ENCODE measurements at regions not wholly inside any gene's neighbourhood (a gene's known extent, or its start where the extent isn't known, plus 50 kb on each side); places are given as distances from the start of the nearest gene placed in this dataset.

GRCh38 chr1:17891205-17892110 lies 136.3 kb downstream of the ACTL8 start:
- no peaks in the 10 kb centered on the region for H3K9me3 ChIP-seq (replicated peaks)
- peaks cover 15% of the 10 kb centered on the region for H3K27me3 ChIP-seq
- no peak for DNase-seq
- no peaks in the 10 kb centered on the region for H3K4me1 ChIP-seq
- no peak overlapping the region for H3K27ac ChIP-seq
- no peaks in the 10 kb centered on the region for H3K36me3 ChIP-seq
- H3K4me3 ChIP-seq, result no peak overlapping the region

- no peaks in the 10 kb centered on the region for H3K36me3 ChIP-seq
- no peak for DNase-seq
- peaks cover 15% of the 10 kb centered on the region; the same call in 1 of the 2 replicates for H3K27me3 ChIP-seq
- H3K4me1 ChIP-seq, result no peaks in the 10 kb centered on the region
- no peak overlapping the region for H3K27ac ChIP-seq
- H3K4me3 ChIP-seq, result no peak overlapping the region
- H3K9me3 ChIP-seq (replicated peaks), result no peaks in the 10 kb centered on the region
Measured at GRCh38 chr1:17892225-17892624, 137.1 kb downstream of the ACTL8 start.

GRCh38 chr1:17892851-17893250 lies 137.7 kb downstream of the ACTL8 start:
- DNase-seq, result no peak
- Histone ChIP-seq H3K4me1 (no peaks in the 10 kb centered on the region), H3K27me3 (peaks cover 15% of the 10 kb centered on the region; the same call in 1 of the 2 replicates), H3K27ac (no peak overlapping the region), H3K36me3 (no peaks in the 10 kb centered on the region), H3K4me3 (no peak overlapping the region), H3K9me3 (replicated peaks) (no peaks in the 10 kb centered on the region)

DNA sequence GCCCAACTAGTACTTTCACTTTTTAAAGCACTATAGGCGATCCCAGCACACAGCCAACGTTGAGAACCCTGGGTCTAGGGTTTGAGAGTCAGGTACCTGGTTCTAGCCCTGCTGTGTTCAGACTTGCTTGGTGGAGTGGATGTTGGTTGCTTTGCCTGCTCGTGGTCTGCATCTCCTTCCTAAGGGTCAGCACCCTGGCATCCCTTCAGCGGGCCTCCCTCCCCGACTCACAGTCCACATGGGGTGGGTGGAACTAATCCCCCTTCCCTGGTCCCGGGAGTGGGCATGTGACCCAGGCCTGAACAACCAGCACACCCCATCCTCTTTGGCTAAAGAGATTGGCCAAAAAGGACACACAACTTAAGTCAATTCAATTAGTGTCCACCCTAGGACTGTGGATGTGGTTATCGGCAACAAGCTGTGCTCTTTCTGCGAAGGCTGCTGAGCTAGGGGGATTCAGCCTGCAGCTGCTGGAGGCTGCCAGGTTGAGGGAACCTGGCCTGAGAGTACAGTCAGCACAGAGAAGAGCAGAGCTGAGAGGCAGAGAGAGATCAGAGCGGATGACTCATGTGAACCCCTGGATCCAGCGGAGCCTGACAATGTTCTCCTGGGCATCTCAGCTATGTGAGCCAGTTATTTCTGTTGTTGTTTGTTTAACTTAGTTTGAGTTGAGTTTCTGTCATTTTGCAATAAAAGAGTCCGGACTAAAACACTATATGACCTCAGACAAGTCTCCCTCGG lies 138.9 kb downstream of the ACTL8 start:
- Histone ChIP-seq H3K27me3 (peaks cover 11% of the 10 kb centered on the region; the same call in 1 of the 2 replicates), H3K9me3 (replicated peaks) (no peaks in the 10 kb centered on the region), H3K4me3 (no peak overlapping the region), H3K27ac (no peak overlapping the region), H3K4me1 (no peaks in the 10 kb centered on the region), H3K36me3 (no peaks in the 10 kb centered on the region)
- no peak for DNase-seq

- Histone ChIP-seq H3K4me1 (no peaks in the 10 kb centered on the region), H3K27me3 (peaks cover 6% of the 10 kb centered on the region; the same call in 1 of the 2 replicates)
- DNase-seq, result no peak
Measured at GRCh38 chr1:17895401-17895800, 140.3 kb downstream of the ACTL8 start.

DNA sequence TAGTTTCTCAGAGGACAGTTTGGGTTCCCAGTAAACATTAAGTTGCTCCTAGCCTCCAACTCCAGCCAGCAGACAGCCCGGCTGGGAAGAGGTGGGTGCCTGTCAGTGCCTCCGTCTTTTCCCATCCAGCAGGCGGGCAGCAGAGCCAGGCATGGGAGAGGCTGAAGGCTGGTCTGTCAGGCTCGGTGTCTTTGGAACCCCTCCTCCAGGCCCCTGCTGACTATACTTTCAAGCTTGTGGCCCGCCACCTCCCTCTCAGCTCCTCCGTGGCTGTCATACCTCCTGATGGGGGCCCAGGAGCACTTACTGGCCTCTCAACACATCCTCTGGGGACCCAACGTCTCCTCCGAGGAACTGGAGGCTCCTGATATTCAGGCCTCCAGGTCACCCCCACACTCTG lies 140.9 kb downstream of the ACTL8 start:
- Histone ChIP-seq H3K4me1 (no peaks in the 10 kb centered on the region), H3K9me3 (replicated peaks) (no peaks in the 10 kb centered on the region), H3K4me3 (no peak overlapping the region), H3K27me3 (peaks cover 6% of the 10 kb centered on the region; the same call in 1 of the 2 replicates), H3K36me3 (no peaks in the 10 kb centered on the region), H3K27ac (no peak overlapping the region)
- no peak for DNase-seq

More at GRCh38 chr1:17895401-17895800, 140.3 kb downstream of the ACTL8 start:
- Histone ChIP-seq H3K27ac (no peak overlapping the region), H3K9me3 (replicated peaks) (no peaks in the 10 kb centered on the region), H3K4me3 (no peak overlapping the region), H3K36me3 (no peaks in the 10 kb centered on the region)

GRCh38 chr1:17903386-17903785 lies 148.3 kb downstream of the ACTL8 start:
- H3K27me3 ChIP-seq, result peaks cover 4% of the 10 kb centered on the region; the same call in 1 of the 2 replicates
- no peaks in the 10 kb centered on the region for H3K4me1 ChIP-seq
- no peak overlapping the region for H3K4me3 ChIP-seq

GRCh38 chr1:17904290-17904689 lies 149.2 kb downstream of the ACTL8 start:
- Histone ChIP-seq H3K27me3 (peaks cover under 1% of the 10 kb centered on the region; the same call in 1 of the 2 replicates), H3K4me1 (no peaks in the 10 kb centered on the region), H3K4me3 (no peak overlapping the region), H3K9me3 (replicated peaks) (no peaks in the 10 kb centered on the region), H3K27ac (no peak overlapping the region), H3K36me3 (no peaks in the 10 kb centered on the region)
- DNase-seq, result no peak

More at GRCh38 chr1:17903386-17903785, 148.3 kb downstream of the ACTL8 start:
- Histone ChIP-seq H3K9me3 (replicated peaks) (no peaks in the 10 kb centered on the region), H3K36me3 (no peaks in the 10 kb centered on the region), H3K27ac (no peak overlapping the region)
- DNase-seq, result no peak

GRCh38 chr1:17907999-17908398 lies 152.9 kb downstream of the ACTL8 start:
- H3K9me3 ChIP-seq (replicated peaks), result no peaks in the 10 kb centered on the region
- no peaks in the 10 kb centered on the region for H3K4me1 ChIP-seq
- H3K4me3 ChIP-seq, result no peak overlapping the region
- DNase-seq, result no peak
- no peak overlapping the region for H3K27ac ChIP-seq
- H3K27me3 ChIP-seq, result peaks cover 6% of the 10 kb centered on the region
- H3K36me3 ChIP-seq, result no peaks in the 10 kb centered on the region

GRCh38 chr1:17908945-17909344 lies 153.8 kb downstream of the ACTL8 start:
- Histone ChIP-seq H3K27ac (no peak overlapping the region), H3K27me3 (peaks cover 6% of the 10 kb centered on the region), H3K4me1 (no peaks in the 10 kb centered on the region), H3K4me3 (no peak overlapping the region), H3K9me3 (replicated peaks) (no peaks in the 10 kb centered on the region), H3K36me3 (no peaks in the 10 kb centered on the region)
- DNase-seq, result no peak

- no peak overlapping the region for H3K27ac ChIP-seq
- no peaks in the 10 kb centered on the region for H3K9me3 ChIP-seq (replicated peaks)
- no peaks in the 10 kb centered on the region for H3K36me3 ChIP-seq
- H3K27me3 ChIP-seq, result peaks cover 6% of the 10 kb centered on the region
- H3K4me3 ChIP-seq, result no peak overlapping the region
- no peaks in the 10 kb centered on the region for H3K4me1 ChIP-seq
- DNase-seq, result peak in 1 of 2 experiments; percentile 21
Measured at GRCh38 chr1:17909634-17910033, 154.5 kb downstream of the ACTL8 start.

GRCh38 chr1:17911791-17912190 lies 156.7 kb downstream of the ACTL8 start:
- Histone ChIP-seq H3K4me3 (no peak overlapping the region), H3K4me1 (no peaks in the 10 kb centered on the region), H3K9me3 (replicated peaks) (no peaks in the 10 kb centered on the region), H3K27me3 (peaks cover 6% of the 10 kb centered on the region), H3K36me3 (no peaks in the 10 kb centered on the region), H3K27ac (no peak overlapping the region)
- no peak for DNase-seq

DNA sequence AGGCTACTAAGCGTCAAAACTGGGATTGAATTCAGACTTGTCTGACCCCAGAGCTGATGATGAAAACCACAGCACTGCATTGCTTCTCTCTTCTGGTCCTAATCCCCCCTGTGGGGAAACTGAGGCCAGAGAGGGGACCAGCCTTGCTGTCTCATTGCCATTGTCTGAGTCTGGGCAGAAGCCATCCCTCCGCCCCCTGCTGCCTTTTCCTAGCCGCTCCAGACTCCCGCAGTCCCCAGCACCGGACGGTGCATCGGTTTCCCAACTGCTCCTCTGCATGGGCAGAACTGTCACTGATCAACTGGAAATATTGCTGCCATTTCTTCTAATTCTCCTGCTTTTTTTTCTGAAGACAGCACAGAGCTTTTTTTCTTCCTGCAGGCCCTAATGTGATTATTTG lies 157.4 kb downstream of the ACTL8 start:
- Histone ChIP-seq H3K27ac (no peak overlapping the region), H3K4me3 (no peak overlapping the region), H3K9me3 (replicated peaks) (no peaks in the 10 kb centered on the region), H3K4me1 (no peaks in the 10 kb centered on the region), H3K36me3 (no peaks in the 10 kb centered on the region), H3K27me3 (peaks cover 6% of the 10 kb centered on the region)
- no peak for DNase-seq

DNA sequence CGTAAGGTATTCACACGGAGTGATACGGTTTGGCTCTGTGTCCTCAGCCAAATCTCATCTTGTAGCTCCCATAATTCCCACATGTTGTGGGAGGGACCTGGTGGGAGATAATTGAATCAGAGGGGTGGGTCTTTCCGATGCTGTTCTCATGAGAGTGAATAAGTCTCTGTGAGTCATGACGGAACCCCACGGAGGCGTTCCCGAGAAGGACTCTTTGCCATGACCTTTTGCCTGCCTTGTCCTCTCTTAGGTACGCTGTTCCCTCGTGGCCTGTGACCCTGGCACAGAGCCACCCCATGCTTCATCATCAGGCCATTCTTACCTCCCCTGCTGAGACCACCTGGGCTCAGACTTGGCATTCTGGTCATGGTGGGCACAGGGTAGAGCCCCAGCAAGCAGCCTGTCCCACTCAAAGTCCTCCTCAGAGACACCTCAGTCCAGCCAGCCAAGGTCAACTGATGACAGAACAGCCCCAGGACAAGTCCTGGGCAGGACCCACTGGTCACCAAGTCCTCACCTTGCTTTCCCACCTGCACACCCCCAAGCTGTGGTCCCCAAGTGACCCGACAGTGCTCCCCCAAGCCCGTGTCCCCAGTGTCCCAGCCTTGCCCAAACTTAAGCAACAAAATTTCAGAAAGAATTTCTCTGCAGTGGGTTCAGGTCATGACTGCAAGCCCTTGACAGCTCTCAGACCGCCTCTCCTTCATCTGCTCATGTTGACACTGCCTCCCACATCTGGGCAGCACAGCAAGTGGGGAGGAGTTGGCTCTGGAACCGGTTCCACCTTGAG lies 158.4 kb downstream of the ACTL8 start:
- Histone ChIP-seq H3K27ac (no peak overlapping the region), H3K36me3 (no peaks in the 10 kb centered on the region), H3K4me1 (no peaks in the 10 kb centered on the region), H3K4me3 (no peak overlapping the region), H3K27me3 (peaks cover 6% of the 10 kb centered on the region), H3K9me3 (replicated peaks) (no peaks in the 10 kb centered on the region)
- DNase-seq, result no peak

All from SJCRH30 (cell line).